HFF-Myc (cell line): ENCODE measurements at regions not wholly inside any gene's neighbourhood (a gene's known extent, or its start where the extent isn't known, plus 50 kb on each side); places are given as distances from the start of the nearest gene placed in this dataset.

Experiments
- DNase-seq: peaks from one replicate; pipeline ENCODE4 v3.0.0-alpha.2; 2011; ENCODE audit warnings: low read depth; ENCODE audit errors: extremely low read depth
- H3K4me3 ChIP-seq: replicated peaks from 2 replicates; pipeline ENCODE4 v1.5.1; 2011; ENCODE audit warnings: low read depth, mild to moderate bottlenecking, control low read depth, low read length
- TF ChIP-seq, protein P1 (sequence below): IDR thresholded peaks from 2 replicates; pipeline ENCODE4 v1.5.1; 2012; ENCODE audit warnings: mild to moderate bottlenecking, low read depth, low read length, control low read depth; ENCODE audit errors: missing control alignments

GRCh38 chr3:101151286-101151913, 158.2 kb upstream of the ABI3BP start:
- no peak for DNase-seq
- no peak overlapping the region for H3K4me3 ChIP-seq
- TF ChIP-seq, protein P1, sequence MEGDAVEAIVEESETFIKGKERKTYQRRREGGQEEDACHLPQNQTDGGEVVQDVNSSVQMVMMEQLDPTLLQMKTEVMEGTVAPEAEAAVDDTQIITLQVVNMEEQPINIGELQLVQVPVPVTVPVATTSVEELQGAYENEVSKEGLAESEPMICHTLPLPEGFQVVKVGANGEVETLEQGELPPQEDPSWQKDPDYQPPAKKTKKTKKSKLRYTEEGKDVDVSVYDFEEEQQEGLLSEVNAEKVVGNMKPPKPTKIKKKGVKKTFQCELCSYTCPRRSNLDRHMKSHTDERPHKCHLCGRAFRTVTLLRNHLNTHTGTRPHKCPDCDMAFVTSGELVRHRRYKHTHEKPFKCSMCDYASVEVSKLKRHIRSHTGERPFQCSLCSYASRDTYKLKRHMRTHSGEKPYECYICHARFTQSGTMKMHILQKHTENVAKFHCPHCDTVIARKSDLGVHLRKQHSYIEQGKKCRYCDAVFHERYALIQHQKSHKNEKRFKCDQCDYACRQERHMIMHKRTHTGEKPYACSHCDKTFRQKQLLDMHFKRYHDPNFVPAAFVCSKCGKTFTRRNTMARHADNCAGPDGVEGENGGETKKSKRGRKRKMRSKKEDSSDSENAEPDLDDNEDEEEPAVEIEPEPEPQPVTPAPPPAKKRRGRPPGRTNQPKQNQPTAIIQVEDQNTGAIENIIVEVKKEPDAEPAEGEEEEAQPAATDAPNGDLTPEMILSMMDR: no peak

- TF ChIP-seq, protein P1: no peak
- DNase-seq: no peak
- no peak overlapping the region for H3K4me3 ChIP-seq
Observed at GRCh38 chr3:101150504-101150903, 157.3 kb upstream of the ABI3BP start.

GRCh38 chr3:101149707-101150106, 156.5 kb upstream of the ABI3BP start:
- no peak for DNase-seq
- H3K4me3 ChIP-seq: no peak overlapping the region
- TF ChIP-seq, protein P1: no peak

GRCh38 chr3:101149251-101149650, 156.0 kb upstream of the ABI3BP start:
- no peak overlapping the region for H3K4me3 ChIP-seq
- TF ChIP-seq, protein P1: no peak

DNA sequence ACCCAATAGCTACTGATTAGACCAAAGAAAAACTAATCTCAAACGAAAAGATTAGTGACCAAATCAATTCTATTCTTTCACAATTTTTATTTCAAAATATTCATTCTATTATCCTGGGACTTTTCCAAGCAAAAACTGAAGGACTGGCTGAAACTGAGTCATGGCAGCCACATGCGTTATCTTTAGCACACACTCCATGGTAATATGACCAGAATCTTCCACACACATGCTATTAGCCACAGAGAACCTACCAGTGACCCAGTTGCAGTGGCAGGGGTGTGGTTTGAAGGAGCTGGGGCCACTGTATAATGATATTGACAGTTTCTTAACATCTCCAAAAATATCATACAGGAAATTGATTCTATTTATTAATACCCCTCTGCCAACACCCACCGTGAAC, 154.8 kb upstream of the ABI3BP start:
- TF ChIP-seq, protein P1: no peak
- no peak for DNase-seq
- no peak overlapping the region for H3K4me3 ChIP-seq

More at GRCh38 chr3:101149251-101149650, 156.0 kb upstream of the ABI3BP start:
- no peak for DNase-seq

DNA sequence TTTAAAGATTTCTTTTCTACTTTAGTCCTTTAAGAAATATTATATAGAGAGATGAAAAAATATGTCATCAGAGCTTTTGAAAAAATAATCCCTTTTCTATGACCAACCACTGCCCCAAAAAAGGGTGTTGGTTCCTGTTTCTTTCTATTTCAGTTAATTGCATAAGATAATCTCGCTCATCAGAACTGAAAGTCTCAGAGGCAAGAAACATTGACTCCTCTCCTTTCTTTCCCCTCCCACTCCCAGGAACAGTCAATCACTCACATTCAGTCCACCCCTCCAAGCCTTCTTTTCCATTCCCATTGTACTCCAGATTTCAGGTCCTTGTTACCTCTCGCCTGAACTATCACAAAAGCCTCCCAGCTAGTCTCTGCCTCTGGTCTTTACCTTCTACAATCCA, 153.7 kb upstream of the ABI3BP start:
- no peak overlapping the region for H3K4me3 ChIP-seq
- no peak for DNase-seq
- TF ChIP-seq, protein P1: no peak

DNA sequence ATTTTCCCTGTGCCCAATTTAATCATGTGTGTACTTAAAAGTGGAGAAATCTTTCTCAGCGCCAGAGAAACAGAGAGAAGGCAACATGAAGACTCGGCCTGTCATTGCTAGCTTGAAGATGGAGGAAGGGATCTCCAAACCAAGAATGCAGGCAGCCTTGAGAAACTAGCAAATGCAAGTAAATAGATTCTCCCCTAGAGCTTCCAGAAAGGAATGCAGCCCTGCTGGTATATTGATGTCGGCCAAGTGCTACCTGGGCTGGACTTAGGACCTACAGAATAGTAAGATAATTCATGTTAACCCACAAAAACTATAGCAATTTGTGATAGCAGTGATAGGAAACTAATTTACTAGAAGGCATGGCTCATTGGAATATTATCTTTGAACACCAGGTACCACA, 150.9 kb upstream of the ABI3BP start:
- no peak overlapping the region for H3K4me3 ChIP-seq
- TF ChIP-seq, protein P1: no peak
- DNase-seq: no peak
